NCI-H69 (cell line): ENCODE measurements at regions not wholly inside any gene's neighbourhood (a gene's known extent, or its start where the extent isn't known, plus 50 kb on each side); places are given as distances from the start of the nearest gene placed in this dataset.
"Not testable (repeated sequence)": the region's sequence is repeated elsewhere in the genome, so short reads cannot be mapped to it uniquely, and the experiment has no call there.

Experiments used
- DNase-seq: peaks from one replicate; lab custom pipeline; 2025; lab: John Stamatoyannopoulos, UW

DNA sequence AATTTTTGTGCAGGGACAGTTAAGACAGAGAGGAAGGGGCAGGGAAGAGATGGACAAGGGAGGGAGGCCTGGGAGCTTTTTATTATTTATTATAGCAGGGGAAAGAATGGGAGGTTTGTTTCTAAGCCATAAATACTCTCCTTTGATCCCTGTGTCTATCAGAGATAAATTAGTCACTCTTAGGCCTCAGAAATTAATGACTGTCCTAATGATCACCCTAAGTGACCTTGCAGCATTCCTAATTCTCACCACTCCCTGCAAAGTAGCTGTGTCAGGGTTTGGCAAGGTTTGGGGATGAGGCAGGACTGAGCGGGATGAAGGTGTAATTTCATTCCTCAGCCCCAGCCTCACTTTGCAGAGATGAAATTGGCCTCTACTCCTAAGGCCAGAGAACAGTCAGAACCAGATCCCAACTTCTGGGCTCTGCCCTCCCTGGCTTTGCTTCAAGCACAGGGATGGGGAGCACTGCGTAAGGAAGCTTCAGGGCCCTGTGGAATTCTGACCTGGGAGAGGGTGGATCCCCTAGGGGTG is 95.0 kb downstream of the TMEM17 start:
- no peak for DNase-seq

DNA sequence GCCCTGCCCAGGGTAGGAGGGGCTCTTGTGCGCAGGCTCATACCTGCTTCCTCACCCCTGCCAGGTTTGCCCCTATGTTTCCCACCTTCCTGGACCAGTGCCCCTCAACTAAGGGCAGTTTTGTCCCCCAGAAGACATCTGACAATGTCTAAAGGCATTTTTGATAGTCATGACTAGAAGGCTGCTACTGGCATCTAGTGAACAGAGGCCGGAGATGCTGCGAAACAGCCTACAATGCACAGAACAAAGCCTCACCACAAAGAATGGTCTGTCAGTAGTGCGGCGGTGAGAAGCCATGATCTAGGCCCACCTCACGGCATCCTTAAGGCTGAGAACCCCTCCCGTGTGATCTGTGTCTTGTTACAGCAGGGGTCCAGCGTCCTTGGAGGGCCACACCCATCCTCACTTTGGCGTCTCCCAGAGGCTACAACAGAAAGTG is 96.0 kb downstream of the TMEM17 start:
- peak; percentile 11 for DNase-seq

DNA sequence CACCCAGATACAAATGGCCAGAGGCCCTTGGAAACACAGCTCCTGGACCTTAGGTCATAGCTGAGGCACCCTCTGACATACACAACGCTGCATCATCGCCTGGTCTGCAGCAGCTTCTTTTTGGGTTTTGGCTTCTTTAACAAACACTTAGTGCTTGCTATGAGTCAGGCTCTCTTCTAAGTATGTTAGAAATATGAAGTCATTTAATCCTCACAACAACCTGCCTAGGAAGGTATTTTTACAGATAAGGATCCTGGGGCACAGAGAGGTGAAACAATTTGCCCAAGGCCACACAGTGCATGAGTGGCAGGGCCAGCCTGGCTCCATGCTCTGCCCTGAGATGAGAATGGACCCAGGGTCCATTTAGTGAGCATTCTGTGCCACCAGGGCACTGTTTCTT is 96.6 kb downstream of the TMEM17 start:
- no peak for DNase-seq

GRCh38 chr2:62408241-62408677 is 97.7 kb downstream of the TMEM17 start:
- no peak for DNase-seq

DNA sequence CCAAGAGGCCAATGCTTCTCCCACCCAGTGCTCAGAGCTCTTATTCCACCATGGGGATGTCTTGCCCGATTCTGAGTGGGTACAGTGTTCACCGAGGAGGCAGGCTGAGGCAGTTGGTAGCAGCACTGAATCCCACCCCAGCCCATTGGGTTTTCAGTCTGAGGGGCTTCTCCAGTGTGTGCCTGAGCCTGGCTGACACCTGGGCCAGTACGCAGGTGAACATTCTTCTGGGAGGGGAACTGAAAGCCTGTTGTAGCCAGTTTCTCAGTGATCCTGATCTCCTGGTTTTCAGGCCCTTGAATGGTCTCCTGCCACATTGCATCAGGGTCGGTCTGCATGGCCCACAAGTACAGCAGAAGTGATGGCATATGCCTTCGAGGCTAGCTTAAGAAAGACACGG is 98.2 kb downstream of the TMEM17 start:
- DNase-seq, result no peak

DNA sequence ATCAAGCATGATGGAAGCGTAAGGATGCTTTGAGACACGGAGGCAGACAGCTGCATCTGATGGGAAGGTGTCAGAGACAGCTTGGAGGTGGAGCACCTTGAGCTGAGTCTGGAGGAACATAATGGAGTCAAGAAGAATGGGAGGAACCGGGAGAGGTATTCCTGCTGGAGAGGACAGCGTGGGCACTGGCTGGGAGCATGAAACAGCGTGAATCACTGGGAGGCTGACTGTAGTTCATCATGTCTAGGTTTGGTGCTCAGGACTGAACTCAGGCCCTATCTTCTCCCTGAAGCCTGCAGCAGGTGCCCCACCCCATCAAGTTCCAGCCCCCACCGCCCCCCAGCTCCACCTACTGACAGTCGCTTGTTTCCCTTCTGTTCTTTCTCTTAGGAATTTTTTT is 98.6 kb downstream of the TMEM17 start:
- no peak for DNase-seq

GRCh38 chr2:62406573-62407043 is 99.4 kb downstream of the TMEM17 start:
- no peak for DNase-seq

- DNase-seq, result no peak
Measured at GRCh38 chr2:62404913-62405312, 101.1 kb downstream of the TMEM17 start.

DNA sequence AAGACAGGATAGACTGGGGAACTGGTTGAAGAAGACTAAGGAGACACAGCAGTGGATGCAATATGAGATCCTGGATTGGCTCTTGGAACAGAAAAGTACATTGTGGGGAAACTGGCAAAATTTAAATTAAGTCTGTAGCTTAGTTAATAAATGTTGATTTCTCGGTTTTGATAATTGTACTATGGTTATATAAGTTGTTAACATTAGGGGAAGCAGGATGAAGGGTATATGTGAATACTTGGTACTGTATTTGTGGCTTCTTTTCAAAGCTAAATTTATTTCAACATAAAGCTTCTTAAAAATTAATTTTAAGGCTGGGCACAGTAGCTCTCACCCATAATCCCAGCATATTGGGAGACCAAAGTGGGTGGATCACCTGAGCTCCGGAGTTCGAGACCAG is 103.8 kb downstream of the TMEM17 start:
- DNase-seq, result no peak

DNA sequence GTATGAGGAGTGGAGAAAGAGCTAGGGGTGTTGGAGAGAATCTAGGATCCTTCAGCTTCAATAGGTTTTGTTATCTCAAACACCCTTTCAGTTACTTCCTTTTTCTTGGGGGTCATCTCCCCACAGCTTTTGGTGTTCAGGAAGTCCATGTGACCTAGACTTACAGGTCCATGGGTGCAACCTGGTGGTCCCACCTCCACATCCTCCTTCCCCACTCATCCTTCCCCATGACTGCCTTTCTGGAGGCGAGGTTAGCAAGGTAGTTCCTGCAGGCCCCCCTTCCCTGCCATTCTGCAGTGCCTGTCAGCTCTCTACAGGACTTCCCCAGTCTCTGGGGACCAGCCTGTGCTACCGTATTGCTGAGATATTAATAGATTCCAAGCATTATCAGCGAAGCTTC is 107.6 kb downstream of the TMEM17 start:
- no peak for DNase-seq

DNA sequence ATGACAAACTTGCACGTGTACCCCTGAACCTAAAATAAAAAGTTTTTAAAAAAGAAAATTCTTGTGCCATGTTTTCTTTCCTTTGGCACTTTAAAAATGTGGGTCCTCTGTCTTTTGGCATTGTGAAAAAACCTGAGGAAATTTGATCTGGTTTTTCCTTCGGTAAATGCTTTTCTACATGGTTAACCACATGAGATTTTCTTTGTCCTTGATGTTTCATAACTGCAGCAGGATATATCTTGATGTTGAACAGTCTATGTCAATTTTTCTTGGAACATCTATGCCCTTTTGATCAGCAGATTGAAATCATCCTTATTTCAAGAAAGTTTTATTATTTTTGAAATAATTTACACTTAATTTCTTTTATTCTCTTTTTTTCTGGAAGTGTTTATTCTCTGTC is 109.1 kb downstream of the TMEM17 start:
- DNase-seq, result no peak

GRCh38 chr2:62393293-62393692 is 112.7 kb downstream of the TMEM17 start:
- DNase-seq, result no peak

DNA sequence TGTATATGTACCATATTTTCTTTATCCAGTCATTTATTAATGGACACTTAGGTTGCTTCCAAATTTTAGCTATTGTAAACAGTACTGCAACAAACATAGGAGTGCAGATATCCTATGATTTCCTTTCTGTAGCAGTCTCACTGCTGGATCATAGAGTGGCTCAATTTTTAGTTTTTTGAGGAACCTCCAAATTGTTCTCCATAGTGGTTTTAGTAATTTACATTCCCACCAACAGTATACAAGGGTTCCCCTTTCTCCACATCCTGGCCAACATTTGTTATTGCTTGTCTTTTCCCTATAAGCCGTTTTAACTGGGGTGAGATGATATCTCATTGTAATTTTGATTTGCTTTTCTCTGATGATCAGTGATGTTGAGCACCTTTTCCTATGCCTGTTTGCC is 114.3 kb downstream of the TMEM17 start:
- no peak for DNase-seq

- DNase-seq, result not testable (repeated sequence)
Measured at GRCh38 chr2:62386378-62386777, 119.6 kb downstream of the TMEM17 start.

- no peak for DNase-seq
Measured at GRCh38 chr2:62383846-62384245, 122.1 kb downstream of the TMEM17 start.

DNA sequence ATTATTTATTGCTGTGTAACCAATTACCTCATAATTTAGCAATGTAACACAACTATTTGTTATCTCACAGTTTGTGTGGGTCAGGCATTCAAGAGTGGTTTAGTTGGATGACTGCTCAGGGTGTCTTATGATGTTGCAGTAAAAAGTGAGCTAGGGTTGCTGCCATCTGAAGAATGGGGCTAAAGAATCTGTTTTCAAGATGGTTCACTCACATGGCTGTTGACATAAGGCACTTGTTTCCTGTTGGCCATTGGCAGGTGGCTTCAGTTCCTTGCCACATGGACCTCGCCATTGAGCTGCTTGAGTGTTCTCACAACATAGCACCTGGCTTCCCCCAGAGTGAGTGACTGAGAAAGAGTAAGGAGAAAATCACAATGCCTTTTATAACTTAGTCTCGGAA is 123.2 kb downstream of the TMEM17 start:
- no peak for DNase-seq

DNA sequence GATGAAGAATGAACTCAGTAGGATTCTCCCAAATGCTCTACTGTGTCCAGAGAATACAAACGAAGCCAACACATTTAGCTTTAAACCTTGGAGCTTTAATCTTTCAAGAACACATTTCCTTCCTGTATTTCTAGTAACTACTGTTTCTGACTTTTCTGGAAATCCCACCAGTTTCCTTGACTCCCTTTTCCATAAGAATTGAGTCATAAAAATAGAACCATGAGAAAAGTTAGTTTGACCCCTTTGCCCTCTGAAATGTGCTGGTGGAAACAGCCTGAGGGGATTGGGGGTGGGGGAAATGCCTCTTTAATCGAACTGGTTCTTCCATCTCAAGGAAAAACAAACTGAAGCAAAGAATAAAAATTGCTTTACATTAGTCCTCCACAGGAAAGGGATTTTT is 123.9 kb downstream of the TMEM17 start:
- DNase-seq, result no peak

- DNase-seq, result no peak
Measured at GRCh38 chr2:62381656-62382055, 124.3 kb downstream of the TMEM17 start.

GRCh38 chr2:62379566-62379965 is 126.4 kb downstream of the TMEM17 start:
- no peak for DNase-seq

DNA sequence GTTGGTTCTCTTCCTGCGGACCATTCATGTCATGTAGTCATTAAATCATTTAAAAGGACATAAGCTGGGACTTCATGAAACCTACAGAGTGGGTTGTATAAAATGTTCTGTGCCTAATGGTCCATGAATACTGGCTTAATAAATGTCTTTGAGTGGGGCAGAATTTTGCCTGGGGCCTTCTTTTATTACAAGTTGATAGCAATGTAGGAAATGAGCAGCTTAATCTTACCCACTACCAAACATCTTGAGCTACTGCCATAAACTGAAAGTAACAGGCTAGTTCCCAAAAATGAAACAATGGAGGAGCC is 130.9 kb downstream of the TMEM17 start:
- peak; percentile 83 for DNase-seq

DNA sequence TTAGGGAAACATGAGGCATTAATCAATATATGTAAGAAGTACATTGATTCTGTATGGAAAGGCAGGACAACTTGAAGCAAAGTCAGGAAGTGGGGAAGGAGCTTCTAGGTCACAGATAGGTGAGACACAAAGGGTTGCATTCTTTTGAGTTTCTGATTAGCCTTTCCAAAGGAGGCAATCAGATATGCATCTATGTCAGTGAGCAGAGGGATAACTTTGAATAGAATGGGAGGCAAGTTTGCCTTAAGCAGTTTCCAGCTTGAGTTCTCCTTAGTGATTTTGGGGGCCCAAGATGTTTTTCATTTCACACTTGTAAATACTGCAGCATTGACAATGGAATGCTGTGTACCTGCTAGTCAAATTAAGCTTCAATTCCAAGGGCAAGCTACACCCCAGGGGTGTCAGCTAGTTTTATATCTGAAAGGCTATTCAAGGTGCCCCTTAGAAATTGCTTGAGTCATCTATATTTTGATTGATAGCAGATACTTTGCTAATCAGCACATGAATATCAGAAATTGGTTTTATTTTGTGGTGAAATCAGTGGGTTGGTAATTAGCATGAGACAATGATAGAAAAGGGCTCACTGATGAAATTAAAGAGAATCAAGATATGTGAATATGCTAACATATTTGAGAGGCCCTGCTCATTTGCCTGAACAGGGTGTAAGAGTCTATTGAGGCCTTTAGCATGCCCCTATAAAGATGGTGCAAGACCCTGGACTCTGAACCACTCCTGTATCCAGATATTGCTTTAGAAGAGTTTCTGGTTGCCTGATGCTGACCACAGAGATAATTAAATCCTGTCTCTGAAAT is 131.5 kb downstream of the TMEM17 start:
- no peak for DNase-seq

- no peak for DNase-seq
Measured at GRCh38 chr2:62372824-62373223, 133.2 kb downstream of the TMEM17 start.

DNA sequence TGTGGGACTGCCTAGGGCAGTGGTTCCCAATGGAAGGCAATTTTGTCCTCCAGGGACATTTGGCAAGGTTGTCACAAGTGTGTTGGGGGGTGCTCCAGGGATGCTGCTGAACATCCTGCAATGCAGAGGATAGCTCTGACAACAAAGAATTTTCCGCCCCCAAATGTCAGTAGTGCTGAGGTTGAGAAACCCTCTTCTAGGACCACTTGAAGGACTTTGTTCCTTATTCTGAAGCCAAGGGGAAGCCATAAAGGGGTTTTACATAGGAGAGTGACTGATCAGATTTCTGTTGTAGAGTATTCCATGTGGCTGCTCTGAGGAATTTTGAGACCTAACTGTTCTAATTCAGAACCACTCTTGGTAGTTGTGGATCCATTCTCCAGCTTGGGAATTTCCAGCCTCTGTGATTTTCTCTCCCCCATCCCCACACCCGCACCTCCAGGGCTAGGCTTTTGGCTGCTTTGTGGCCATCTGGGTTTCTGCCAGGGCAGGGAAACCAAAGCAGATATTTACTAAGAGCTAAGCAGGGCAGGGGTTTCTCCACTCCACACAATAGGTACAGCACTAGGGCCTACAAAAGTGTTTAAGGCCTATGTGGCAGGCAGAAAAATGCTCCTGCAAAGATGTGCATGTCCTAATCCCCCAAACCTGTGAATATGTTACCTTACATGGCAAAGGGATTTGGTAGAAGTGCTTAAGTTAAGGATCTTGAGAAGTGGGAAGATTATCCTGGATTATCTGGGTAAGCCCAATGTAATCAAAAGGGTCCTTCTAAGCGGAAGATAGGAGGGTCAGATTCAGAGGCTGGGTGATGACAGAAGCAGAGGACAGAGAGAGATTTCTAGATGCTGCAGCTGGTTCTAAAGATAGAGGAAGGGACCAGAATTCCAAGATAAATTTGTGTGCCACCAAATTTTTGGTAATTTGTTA is 135.4 kb downstream of the TMEM17 start:
- peak; percentile 10 for DNase-seq
